ENCODE measurements at regions not wholly inside any gene's neighbourhood (a gene's known extent, or its start where the extent isn't known, plus 50 kb on each side); places are given as distances from the start of the nearest gene placed in this dataset.

DNA sequence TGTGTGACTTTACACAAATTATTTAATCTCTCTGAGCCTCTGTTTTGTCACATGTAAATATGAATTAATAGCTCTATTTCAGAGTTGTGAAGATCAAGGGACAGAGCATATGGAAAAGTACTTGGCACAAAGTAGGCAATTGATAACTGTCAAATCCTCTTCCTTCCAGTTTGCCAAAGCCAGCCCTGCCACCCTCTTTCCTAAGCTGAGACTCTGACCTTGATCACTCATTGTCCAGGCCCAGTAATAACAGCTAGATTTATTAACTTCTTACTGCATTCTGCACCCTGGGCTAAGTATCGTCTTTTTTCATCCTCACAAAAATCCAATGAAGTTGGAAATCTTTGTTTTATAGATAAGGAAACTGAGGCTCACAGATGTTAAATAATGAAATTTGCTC lies 70.8 kb upstream of the ATP1A1 start:
- ATAC-seq (ENCODE audit: low read depth), result no peak
- intact Hi-C loops (cut with micrococcal nuclease), result no loop called here
- H2AFZ ChIP-seq (ENCODE audit: insufficient read depth, low read depth, low read length, poor library complexity, severe bottlenecking), result no peak overlapping the region
- peaks cover 0 to 2% (median 0%) of the 10 kb centered on the region in 3 donors for H3K9me3 ChIP-seq (ENCODE audit: control extremely low read depth in 1 of 3, control insufficient read depth in 2 of 3, insufficient read depth in 1 of 3, low read length in 2 of 3)
- ChIA-PET POLR2A (no interaction called here), CTCF (no interaction called here)
- no CpG with 5 or more reads among the region's 1 CpG for WGBS (ENCODE audit: insufficient coverage)
- Mint-ChIP-seq H3K9me3 (ENCODE audit: insufficient read depth) (no peaks in the 10 kb centered on the region), H3K4me3 (no peak overlapping the region), H3K4me1 (no peaks in the 10 kb centered on the region), H3K27ac (no peak overlapping the region), H3K27me3 (peaks cover 4% of the 10 kb centered on the region)
- no peak for DNase-seq
- H3K9ac ChIP-seq (ENCODE audit: low read length), result no peak overlapping the region
- no peak overlapping the region for H3K4me3 ChIP-seq (ENCODE audit: control extremely low read depth in 1 of 5, extremely low read depth in 1 of 5, insufficient read depth in 1 of 5, low read depth in 2 of 5, low read length in 4 of 5)
- H3K27ac ChIP-seq (ENCODE audit: low read length in 2 of 2), result no peak overlapping the region
- no peaks in the 10 kb centered on the region for H4K20me1 ChIP-seq (ENCODE audit: control insufficient read depth, insufficient read depth, low read length, poor library complexity, severe bottlenecking)
- H3K4me1 ChIP-seq (ENCODE audit: control insufficient read depth in 2 of 2, insufficient read depth in 2 of 2, low read length in 2 of 2), result no peaks in the 10 kb centered on the region
- H3K79me2 ChIP-seq (ENCODE audit: control insufficient read depth, insufficient read depth, low read length), result no peaks in the 10 kb centered on the region
- peaks cover 0 to 6% (median 0%) of the 10 kb centered on the region in 4 experiments for H3K27me3 ChIP-seq (replicated peaks in 1 of 4; ENCODE audit: control extremely low read depth in 1 of 4, control insufficient read depth in 3 of 4, insufficient read depth in 4 of 4, low read length in 3 of 4)
- TF ChIP-seq CTCF (IDR thresholded peaks at IDR 0.05) (no peak), EZH2 (IDR thresholded peaks at IDR 0.05; ENCODE audit: borderline replicate concordance, insufficient read depth, low read depth, low read length, poor library complexity, severe bottlenecking) (no peak)
- H3K36me3 ChIP-seq (replicated peaks in 1 of 2; ENCODE audit: control extremely low read depth in 1 of 2, control insufficient read depth in 1 of 2, extremely low read depth in 1 of 2, insufficient read depth in 2 of 2, low read length in 1 of 2), result no peaks in the 10 kb centered on the region
- no peak overlapping the region for H3K4me2 ChIP-seq (replicated peaks; ENCODE audit: low read depth, low read length, poor library complexity, severe bottlenecking)

DNA sequence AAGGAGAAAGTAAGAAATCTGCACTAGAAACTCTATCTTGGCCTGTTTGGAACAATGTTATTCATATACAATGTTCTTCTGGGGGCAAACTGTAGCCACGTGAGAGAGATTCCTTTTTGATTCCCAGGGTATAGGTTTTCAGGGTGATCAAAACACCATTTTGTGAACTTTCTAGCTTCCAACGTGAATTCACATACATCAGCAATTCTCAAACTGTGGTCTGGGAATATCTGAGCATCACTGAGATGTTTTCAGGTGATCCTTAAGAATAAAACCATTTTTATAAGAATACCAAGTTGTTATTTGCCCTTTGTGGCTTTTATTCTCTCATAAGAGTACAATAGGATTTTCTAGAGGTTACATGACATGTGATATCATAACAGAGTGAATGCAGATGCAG lies 66.9 kb upstream of the ATP1A1 start:
- Histone ChIP-seq H3K9me3 (ENCODE audit: control extremely low read depth in 1 of 3, control insufficient read depth in 2 of 3, insufficient read depth in 1 of 3, low read length in 2 of 3) (no peaks in the 10 kb centered on the region), H3K79me2 (ENCODE audit: control insufficient read depth, insufficient read depth, low read length) (no peaks in the 10 kb centered on the region), H3K4me2 (replicated peaks; ENCODE audit: low read depth, low read length, poor library complexity, severe bottlenecking) (no peak overlapping the region), H4K20me1 (ENCODE audit: control insufficient read depth, insufficient read depth, low read length, poor library complexity, severe bottlenecking) (no peaks in the 10 kb centered on the region), H3K4me3 (ENCODE audit: control extremely low read depth in 1 of 5, extremely low read depth in 1 of 5, insufficient read depth in 1 of 5, low read depth in 2 of 5, low read length in 4 of 5) (no peak overlapping the region), H2AFZ (ENCODE audit: insufficient read depth, low read depth, low read length, poor library complexity, severe bottlenecking) (no peak overlapping the region), H3K36me3 (replicated peaks in 1 of 2; ENCODE audit: control extremely low read depth in 1 of 2, control insufficient read depth in 1 of 2, extremely low read depth in 1 of 2, insufficient read depth in 2 of 2, low read length in 1 of 2) (no peaks in the 10 kb centered on the region), H3K9ac (ENCODE audit: low read length) (no peak overlapping the region), H3K27ac (ENCODE audit: low read length in 2 of 2) (no peak overlapping the region), H3K27me3 (replicated peaks in 1 of 4; ENCODE audit: control extremely low read depth in 1 of 4, control insufficient read depth in 3 of 4, insufficient read depth in 4 of 4, low read length in 3 of 4) (peaks cover 0 to 6% (median 0%) of the 10 kb centered on the region in 4 experiments), H3K4me1 (ENCODE audit: control insufficient read depth in 2 of 2, insufficient read depth in 2 of 2, low read length in 2 of 2) (no peaks in the 10 kb centered on the region)
- H3K4me3 Mint-ChIP-seq, result no peak overlapping the region
- DNase-seq, result no peak
- intact Hi-C loops (cut with micrococcal nuclease), result no loop called here
- H3K4me1 Mint-ChIP-seq, result no peaks in the 10 kb centered on the region
- peaks cover 7% of the 10 kb centered on the region for H3K27me3 Mint-ChIP-seq
- CTCF ChIA-PET, result no interaction called here
- ATAC-seq (ENCODE audit: low read depth), result no peak
- POLR2A ChIA-PET, result no interaction called here
- TF ChIP-seq CTCF (IDR thresholded peaks at IDR 0.05), result no peak
- no peak for TF ChIP-seq EZH2 (IDR thresholded peaks at IDR 0.05; ENCODE audit: borderline replicate concordance, insufficient read depth, low read depth, low read length, poor library complexity, severe bottlenecking)
- no peaks in the 10 kb centered on the region for H3K9me3 Mint-ChIP-seq (ENCODE audit: insufficient read depth)
- H3K27ac Mint-ChIP-seq, result no peak overlapping the region
- no CpG with 5 or more reads among the region's 2 CpGs for WGBS (ENCODE audit: insufficient coverage)
